Fibroblast of lung (primary cell): ENCODE measurements at regions not wholly inside any gene's neighbourhood (a gene's known extent, or its start where the extent isn't known, plus 50 kb on each side); places are given as distances from the start of the nearest gene placed in this dataset.

Source experiments
- DNase-seq, 2 donors: peaks; one replicate each; pipeline versions ENCODE4 v3.0.0 to v3.0.0-alpha.2; 2010; ENCODE audit warnings: low read depth in 2 of 2
- H2AFZ ChIP-seq: 2 replicates; pipeline ENCODE4 v1.5.1; 2012; ENCODE audit warnings: low read length, control low read depth, inconsistent platforms
- H3K27ac ChIP-seq: 2 replicates; pipeline ENCODE4 v1.5.1; 2011; ENCODE audit warnings: low read length, control low read depth; ENCODE audit not compliant: insufficient read depth
- H3K27me3 ChIP-seq: 2 replicates; pipeline ENCODE4 v1.5.1; 2011; ENCODE audit warnings: mild to moderate bottlenecking, low read length; ENCODE audit not compliant: control insufficient read depth, insufficient read depth
- H3K36me3 ChIP-seq: 2 replicates; pipeline ENCODE4 v1.5.1; 2011; ENCODE audit warnings: low read length; ENCODE audit not compliant: control insufficient read depth, insufficient read depth
- H3K4me1 ChIP-seq: 2 replicates; pipeline ENCODE4 v1.5.1; 2011; ENCODE audit warnings: low read length; ENCODE audit not compliant: control insufficient read depth, insufficient read depth; ENCODE audit errors: extremely low read depth
- H3K4me2 ChIP-seq: 2 replicates; pipeline ENCODE4 v1.5.1; 2011; ENCODE audit warnings: low read length, control low read depth; ENCODE audit not compliant: insufficient read depth; ENCODE audit errors: extremely low read depth
- H3K4me3 ChIP-seq, 4 experiments: fragments of 200-600 bp in 1 of 4; sonication (generic) in 1 of 4; replicated peaks in 1 of 4; 2 replicates each; pipeline ENCODE4 v1.5.1; 2011 to 2016; ENCODE audit warnings: low read length in 4 of 4, low read depth in 3 of 4, mild to moderate bottlenecking in 3 of 4, control low read depth in 2 of 4, inconsistent platforms in 1 of 4, mixed read lengths in 1 of 4; ENCODE audit not compliant: insufficient read depth in 1 of 4; ENCODE audit errors: control extremely low read depth in 1 of 4
- H3K79me2 ChIP-seq: 2 replicates; pipeline ENCODE4 v1.5.1; 2012; ENCODE audit warnings: mild to moderate bottlenecking, low read length, inconsistent platforms; ENCODE audit not compliant: control insufficient read depth, insufficient read depth
- H3K9ac ChIP-seq: 2 replicates; pipeline ENCODE4 v1.5.1; 2011; ENCODE audit warnings: mild to moderate bottlenecking, low read length, control low read depth; ENCODE audit not compliant: insufficient read depth
- H3K9me3 ChIP-seq: 2 replicates; pipeline ENCODE4 v1.5.1; 2012; ENCODE audit warnings: low read depth, low read length; ENCODE audit not compliant: control insufficient read depth, insufficient read depth
- H4K20me1 ChIP-seq: 2 replicates; pipeline ENCODE4 v1.5.1; 2011; ENCODE audit warnings: low read length; ENCODE audit not compliant: control insufficient read depth, insufficient read depth; ENCODE audit errors: extremely low read depth
- EZH2 ChIP-seq: IDR thresholded peaks from 2 replicates; pipeline ENCODE4 v1.5.1; 2012; ENCODE audit warnings: low read length, control low read depth, mild to moderate bottlenecking; ENCODE audit errors: missing control alignments
- TF ChIP-seq, protein P1 (sequence below), 2 donors: IDR thresholded peaks in 1 of 2; conservative IDR thresholded peaks in 1 of 2; 1 replicate in 1 of 2; 2 replicates in 1 of 2; pipeline ENCODE4 v1.5.1; 2011 to 2012; ENCODE audit warnings: low read length in 2 of 2, control low read depth in 1 of 2, inconsistent platforms in 1 of 2, low read depth in 1 of 2, mild to moderate bottlenecking in 1 of 2

DNA sequence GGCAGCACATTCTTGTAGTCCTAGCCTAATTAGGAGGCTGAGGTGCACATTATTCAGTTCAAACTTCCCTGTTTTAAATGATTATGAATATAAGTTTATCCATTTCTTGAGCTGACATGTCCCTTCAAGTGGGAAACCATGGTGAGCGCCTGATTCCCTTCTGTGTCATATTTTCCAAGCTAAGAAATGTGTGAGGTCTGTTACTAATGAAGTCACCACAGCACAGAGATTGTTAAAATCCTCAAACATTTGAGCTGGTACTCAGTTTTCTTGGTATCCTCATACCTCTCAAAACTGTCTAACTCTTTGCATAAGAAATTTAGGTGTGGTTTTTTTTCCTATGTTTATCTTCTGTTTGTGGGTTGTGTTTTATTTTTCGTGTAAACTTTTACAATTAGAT, 926.8 kb downstream of the GATA3 start:
- H3K27ac ChIP-seq: no peak overlapping the region
- DNase-seq: no peak

DNA sequence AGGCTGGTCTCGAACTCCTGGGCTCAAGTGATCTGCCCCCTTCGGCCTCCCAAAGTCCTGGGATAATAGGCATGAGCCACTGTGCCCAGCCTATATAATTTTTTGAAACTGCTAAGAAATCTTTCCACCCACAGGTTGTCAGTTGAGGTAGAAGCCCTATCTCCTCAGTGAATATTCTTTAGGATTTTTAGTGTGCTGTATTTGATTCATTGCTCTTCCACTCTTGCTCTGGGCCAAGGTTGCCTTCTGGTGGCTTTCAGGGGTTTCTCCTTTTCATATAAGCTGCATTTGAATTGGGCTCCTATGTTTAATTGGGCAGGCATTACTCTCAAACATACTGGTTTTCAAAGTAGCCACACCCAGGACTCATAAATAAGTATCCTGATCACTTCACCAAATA, 931.2 kb downstream of the GATA3 start:
- Histone ChIP-seq H3K27me3 (no peaks in the 10 kb centered on the region), H3K36me3 (no peaks in the 10 kb centered on the region), H3K4me3 (no peak overlapping the region), H3K79me2 (no peaks in the 10 kb centered on the region), H3K9ac (no peak overlapping the region), H4K20me1 (no peaks in the 10 kb centered on the region), H3K4me2 (no peak overlapping the region), H3K4me1 (no peaks in the 10 kb centered on the region), H2AFZ (no peak overlapping the region), H3K9me3 (no peaks in the 10 kb centered on the region), H3K27ac (no peak overlapping the region)
- DNase-seq: no peak
- TF ChIP-seq, protein P1, sequence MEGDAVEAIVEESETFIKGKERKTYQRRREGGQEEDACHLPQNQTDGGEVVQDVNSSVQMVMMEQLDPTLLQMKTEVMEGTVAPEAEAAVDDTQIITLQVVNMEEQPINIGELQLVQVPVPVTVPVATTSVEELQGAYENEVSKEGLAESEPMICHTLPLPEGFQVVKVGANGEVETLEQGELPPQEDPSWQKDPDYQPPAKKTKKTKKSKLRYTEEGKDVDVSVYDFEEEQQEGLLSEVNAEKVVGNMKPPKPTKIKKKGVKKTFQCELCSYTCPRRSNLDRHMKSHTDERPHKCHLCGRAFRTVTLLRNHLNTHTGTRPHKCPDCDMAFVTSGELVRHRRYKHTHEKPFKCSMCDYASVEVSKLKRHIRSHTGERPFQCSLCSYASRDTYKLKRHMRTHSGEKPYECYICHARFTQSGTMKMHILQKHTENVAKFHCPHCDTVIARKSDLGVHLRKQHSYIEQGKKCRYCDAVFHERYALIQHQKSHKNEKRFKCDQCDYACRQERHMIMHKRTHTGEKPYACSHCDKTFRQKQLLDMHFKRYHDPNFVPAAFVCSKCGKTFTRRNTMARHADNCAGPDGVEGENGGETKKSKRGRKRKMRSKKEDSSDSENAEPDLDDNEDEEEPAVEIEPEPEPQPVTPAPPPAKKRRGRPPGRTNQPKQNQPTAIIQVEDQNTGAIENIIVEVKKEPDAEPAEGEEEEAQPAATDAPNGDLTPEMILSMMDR (conservative IDR thresholded peaks at IDR 0.05 in 1 of 2, IDR thresholded peaks at IDR 0.05 in 1 of 2; ENCODE audit: low read depth in 1 of 2, low read length in 2 of 2): no peak
- TF ChIP-seq EZH2: no peak

More for the DNA sequence above, 926.8 kb downstream of the GATA3 start:
- Histone ChIP-seq H3K79me2 (no peaks in the 10 kb centered on the region), H3K27me3 (no peaks in the 10 kb centered on the region), H3K4me1 (no peaks in the 10 kb centered on the region), H3K4me2 (no peak overlapping the region), H3K4me3 (no peak overlapping the region), H2AFZ (no peak overlapping the region), H3K36me3 (no peaks in the 10 kb centered on the region), H3K9ac (no peak overlapping the region), H4K20me1 (no peaks in the 10 kb centered on the region), H3K9me3 (no peaks in the 10 kb centered on the region)
- no peak for TF ChIP-seq EZH2
- TF ChIP-seq, protein P1 (conservative IDR thresholded peaks at IDR 0.05 in 1 of 2, IDR thresholded peaks at IDR 0.05 in 1 of 2; ENCODE audit: low read depth in 1 of 2, low read length in 2 of 2): no peak

DNA sequence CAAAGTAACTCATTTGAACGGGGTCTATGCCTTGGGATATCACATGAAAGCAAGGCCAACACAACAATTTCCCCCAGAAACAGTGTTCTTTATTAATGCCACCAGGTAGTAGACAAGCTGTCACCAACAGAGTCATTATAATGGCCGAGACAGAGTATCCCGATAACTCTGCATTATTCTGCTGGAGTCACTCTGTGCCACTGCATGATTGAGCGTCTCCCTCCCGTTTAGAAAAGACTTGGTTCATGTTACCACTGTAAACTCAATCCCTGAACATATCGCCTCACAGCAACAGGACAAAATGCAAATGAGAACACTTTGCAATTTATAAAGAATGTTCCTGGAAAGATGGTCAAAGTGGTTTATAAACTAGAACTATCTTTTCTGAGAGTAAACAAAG, 932.5 kb downstream of the GATA3 start:
- H3K4me2 ChIP-seq: no peak overlapping the region
- no peak overlapping the region for H3K9ac ChIP-seq
- no peaks in the 10 kb centered on the region for H4K20me1 ChIP-seq
- H3K4me1 ChIP-seq: no peaks in the 10 kb centered on the region
- no peaks in the 10 kb centered on the region for H3K79me2 ChIP-seq
- no peak overlapping the region for H2AFZ ChIP-seq
- H3K36me3 ChIP-seq: no peaks in the 10 kb centered on the region
- H3K4me3 ChIP-seq: no peak overlapping the region
- no peak for TF ChIP-seq EZH2
- TF ChIP-seq, protein P1 (conservative IDR thresholded peaks at IDR 0.05 in 1 of 2, IDR thresholded peaks at IDR 0.05 in 1 of 2; ENCODE audit: low read depth in 1 of 2, low read length in 2 of 2): no peak
- no peak overlapping the region for H3K27ac ChIP-seq
- H3K9me3 ChIP-seq: no peaks in the 10 kb centered on the region
- H3K27me3 ChIP-seq: no peaks in the 10 kb centered on the region
- no peak for DNase-seq
